ENCODE measurements at regions not wholly inside any gene's neighbourhood (a gene's known extent, or its start where the extent isn't known, plus 50 kb on each side); places are given as distances from the start of the nearest gene placed in this dataset.

- H3K4me3 ChIP-seq: no peak overlapping the region
- ChIA-PET POLR2A (no interaction called here), CTCF (interaction anchor here (0.7 kb wide), 1 partner anchor 10 kb away, joined by 3 read pairs; no protein-coding TSS in a partner anchor)
- DNase-seq (ENCODE audit: low read depth in 1 of 2, low spot score in 1 of 2) (no peak), FAIRE-seq (no peak), ATAC-seq (no peak)
- no peak overlapping the region for H3K4me2 ChIP-seq
- H3K9me3 ChIP-seq: no peaks in the 10 kb centered on the region
- no peak overlapping the region for H3K27ac ChIP-seq
- WGBS (ENCODE audit: missing lambda C conversion rate): 88% methylated on average over 8 of the region's 8 CpGs
- no peak for TF ChIP-seq GATA3 (IDR thresholded peaks at IDR 0.05; ENCODE audit: borderline replicate concordance)
- no peak for TF ChIP-seq FOXS1 (CRISPR knock-in tag; IDR thresholded peaks at IDR 0.05)
- TF ChIP-seq USF2 (IDR thresholded peaks at IDR 0.05): no peak
- H3K4me1 ChIP-seq: peaks cover 8% of the 10 kb centered on the region; the same call in 2 of the 3 replicates
Measured at GRCh38 chr6:158914923-158915322, 85.1 kb downstream of the RSPH3 start.

- ChIA-PET CTCF (no interaction called here), POLR2A (no interaction called here)
- no peak for FAIRE-seq
- Histone ChIP-seq H3K27ac (no peak overlapping the region), H3K9me3 (no peaks in the 10 kb centered on the region), H3K4me3 (no peak overlapping the region), H3K4me2 (no peak overlapping the region), H3K4me1 (peaks cover 8% of the 10 kb centered on the region; the same call in 2 of the 3 replicates)
- 88% methylated on average over 9 of the region's 9 CpGs for WGBS (ENCODE audit: missing lambda C conversion rate)
- TF ChIP-seq SMC3 (IDR thresholded peaks at IDR 0.05) (no peak), ZFP36 (IDR thresholded peaks at IDR 0.05; ENCODE audit: borderline replicate concordance, partially characterized antibody) (no peak), HOXB13 (CRISPR knock-in tag; IDR thresholded peaks at IDR 0.05; ENCODE audit: low read depth) (no peak), RFX5 (IDR thresholded peaks at IDR 0.05) (no peak), TP53 (CRISPR knock-in tag; IDR thresholded peaks at IDR 0.05) (no peak), HOXB5 (CRISPR knock-in tag; IDR thresholded peaks at IDR 0.05) (no peak), ZC3H11A (IDR thresholded peaks at IDR 0.05) (no peak), RARB (CRISPR knock-in tag; IDR thresholded peaks at IDR 0.05) (no peak), RAD21 (conservative IDR thresholded peaks at IDR 0.05 in 1 of 2, IDR thresholded peaks at IDR 0.05 in 1 of 2) (no peak), JUN (IDR thresholded peaks at IDR 0.05) (no peak), GATA3 (IDR thresholded peaks at IDR 0.05; ENCODE audit: borderline replicate concordance) (no peak), POLR2A (IDR thresholded peaks at IDR 0.05; ENCODE audit: low read length) (no peak), KDM1A (IDR thresholded peaks at IDR 0.05; ENCODE audit: low read depth) (no peak), USF2 (IDR thresholded peaks at IDR 0.05) (no peak), BHLHE40 (IDR thresholded peaks at IDR 0.05; ENCODE audit: low read depth, low read length) (no peak), NPAS2 (CRISPR knock-in tag; IDR thresholded peaks at IDR 0.05; ENCODE audit: borderline replicate concordance) (no peak), CHD4 (IDR thresholded peaks at IDR 0.05; ENCODE audit: borderline replicate concordance) (no peak), EHMT2 (IDR thresholded peaks at IDR 0.05; ENCODE audit: low read depth) (no peak)
- TF ChIP-seq, protein P1, sequence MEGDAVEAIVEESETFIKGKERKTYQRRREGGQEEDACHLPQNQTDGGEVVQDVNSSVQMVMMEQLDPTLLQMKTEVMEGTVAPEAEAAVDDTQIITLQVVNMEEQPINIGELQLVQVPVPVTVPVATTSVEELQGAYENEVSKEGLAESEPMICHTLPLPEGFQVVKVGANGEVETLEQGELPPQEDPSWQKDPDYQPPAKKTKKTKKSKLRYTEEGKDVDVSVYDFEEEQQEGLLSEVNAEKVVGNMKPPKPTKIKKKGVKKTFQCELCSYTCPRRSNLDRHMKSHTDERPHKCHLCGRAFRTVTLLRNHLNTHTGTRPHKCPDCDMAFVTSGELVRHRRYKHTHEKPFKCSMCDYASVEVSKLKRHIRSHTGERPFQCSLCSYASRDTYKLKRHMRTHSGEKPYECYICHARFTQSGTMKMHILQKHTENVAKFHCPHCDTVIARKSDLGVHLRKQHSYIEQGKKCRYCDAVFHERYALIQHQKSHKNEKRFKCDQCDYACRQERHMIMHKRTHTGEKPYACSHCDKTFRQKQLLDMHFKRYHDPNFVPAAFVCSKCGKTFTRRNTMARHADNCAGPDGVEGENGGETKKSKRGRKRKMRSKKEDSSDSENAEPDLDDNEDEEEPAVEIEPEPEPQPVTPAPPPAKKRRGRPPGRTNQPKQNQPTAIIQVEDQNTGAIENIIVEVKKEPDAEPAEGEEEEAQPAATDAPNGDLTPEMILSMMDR (IDR thresholded peaks at IDR 0.05): no peak
- TF ChIP-seq, protein P2, sequence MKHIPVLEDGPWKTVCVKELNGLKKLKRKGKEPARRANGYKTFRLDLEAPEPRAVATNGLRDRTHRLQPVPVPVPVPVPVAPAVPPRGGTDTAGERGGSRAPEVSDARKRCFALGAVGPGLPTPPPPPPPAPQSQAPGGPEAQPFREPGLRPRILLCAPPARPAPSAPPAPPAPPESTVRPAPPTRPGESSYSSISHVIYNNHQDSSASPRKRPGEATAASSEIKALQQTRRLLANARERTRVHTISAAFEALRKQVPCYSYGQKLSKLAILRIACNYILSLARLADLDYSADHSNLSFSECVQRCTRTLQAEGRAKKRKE (CRISPR knock-in tag; IDR thresholded peaks at IDR 0.05; ENCODE audit: low read depth): no peak
- ATAC-seq: no peak
- DNase-seq (ENCODE audit: low read depth in 1 of 2, low spot score in 1 of 2): no peak
Measured at GRCh38 chr6:158913580-158913979, 86.4 kb downstream of the RSPH3 start.

GRCh38 chr6:158912655-158913054 lies 87.3 kb downstream of the RSPH3 start:
- no peak for DNase-seq (ENCODE audit: low read depth in 1 of 2, low spot score in 1 of 2)
- no peak for ATAC-seq
- Histone ChIP-seq H3K9me3 (no peaks in the 10 kb centered on the region), H3K4me2 (no peak overlapping the region), H3K4me1 (peaks cover 6% of the 10 kb centered on the region; the same call in 2 of the 3 replicates), H3K27ac (no peak overlapping the region), H3K4me3 (no peak overlapping the region)
- POLR2A ChIA-PET: no interaction called here
- 94% methylated on average over 2 of the region's 2 CpGs for WGBS (ENCODE audit: missing lambda C conversion rate)
- FAIRE-seq: no peak
- CTCF ChIA-PET: no interaction called here
- TF ChIP-seq, protein P3, sequence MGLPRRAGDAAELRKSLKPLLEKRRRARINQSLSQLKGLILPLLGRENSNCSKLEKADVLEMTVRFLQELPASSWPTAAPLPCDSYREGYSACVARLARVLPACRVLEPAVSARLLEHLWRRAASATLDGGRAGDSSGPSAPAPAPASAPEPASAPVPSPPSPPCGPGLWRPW (IDR thresholded peaks at IDR 0.05): no peak
- TF ChIP-seq JUN (IDR thresholded peaks at IDR 0.05) (no peak), KDM5A (IDR thresholded peaks at IDR 0.05) (no peak), FOXS1 (CRISPR knock-in tag; IDR thresholded peaks at IDR 0.05) (no peak), ZFP36 (IDR thresholded peaks at IDR 0.05; ENCODE audit: borderline replicate concordance, partially characterized antibody) (no peak), RCOR1 (IDR thresholded peaks at IDR 0.05; ENCODE audit: low read depth, low read length) (no peak), EP300 (IDR thresholded peaks at IDR 0.05) (no peak), MYC (IDR thresholded peaks at IDR 0.05; ENCODE audit: borderline replicate concordance, low read length) (no peak), EHF (CRISPR knock-in tag; IDR thresholded peaks at IDR 0.05) (no peak), TFCP2L1 (CRISPR knock-in tag; IDR thresholded peaks at IDR 0.05) (no peak), NFE2L2 (conservative IDR thresholded peaks at IDR 0.05; ENCODE audit: low read length) (no peak), NPAS2 (CRISPR knock-in tag; IDR thresholded peaks at IDR 0.05; ENCODE audit: borderline replicate concordance) (no peak)
- TF ChIP-seq, protein P1 (IDR thresholded peaks at IDR 0.05): no peak
